Esophagus muscularis mucosa (tissue), 4 donors: ENCODE measurements at regions not wholly inside any gene's neighbourhood (a gene's known extent, or its start where the extent isn't known, plus 50 kb on each side); places are given as distances from the start of the nearest gene placed in this dataset.

ENCODE experiments used
- DNase-seq: peaks from one replicate; pipeline ENCODE4 v3.0.0-alpha.2; 2017; ENCODE audit errors: extremely low spot score
- H3K27ac ChIP-seq, 4 donors: fragments of 200-600 bp; sonication (generic); replicated peaks in 1 of 4; 1 replicate in 3 of 4; 2 replicates in 1 of 4; pipeline ENCODE4 v1.5.1; 2016 to 2019; ENCODE audit warnings: mild to moderate bottlenecking in 1 of 4
- H3K27me3 ChIP-seq, 4 donors: fragments of 200-600 bp; sonication (generic); one replicate each; pipeline versions ENCODE4 v1.5.1 to v1.6.0; 2016 to 2019
- H3K36me3 ChIP-seq, 4 donors: fragments of 200-600 bp; sonication (generic); one replicate each; pipeline ENCODE4 v1.5.1; 2016 to 2019
- H3K4me1 ChIP-seq, 4 donors: fragments of 200-600 bp; sonication (generic); one replicate each; pipeline ENCODE4 v1.5.1; 2016 to 2019
- H3K4me3 ChIP-seq, 4 donors: fragments of 200-600 bp; sonication (generic); 1 replicate in 2 of 4; 2 replicates in 2 of 4; pipeline ENCODE4 v1.5.1; 2016 to 2019; ENCODE audit warnings: mild to moderate bottlenecking in 4 of 4, moderate library complexity in 1 of 4
- H3K9me3 ChIP-seq, 4 donors: fragments of 200-600 bp; sonication (generic); 1 replicate in 3 of 4; 2 replicates in 1 of 4; pipeline ENCODE4 v1.5.1; 2016 to 2019
- CTCF ChIP-seq, 3 experiments: fragments of 200-600 bp in 2 of 3; fragments of 450-650 bp in 1 of 3; sonication (generic) in 2 of 3; IDR thresholded peaks; one replicate each; pipeline ENCODE4 v1.5.1; 2017 to 2019; ENCODE audit warnings: antibody characterized with exemption in 3 of 3, mild to moderate bottlenecking in 2 of 3, moderate library complexity in 1 of 3
- EP300 ChIP-seq: sonication (generic); formaldehyde crosslinking; IDR thresholded peaks from one replicate; pipeline ENCODE4 v1.6.1; 2017; ENCODE audit warnings: antibody characterized with exemption
- POLR2A ChIP-seq: fragments of 450-650 bp; IDR thresholded peaks from one replicate; pipeline ENCODE4 v1.6.1; 2017; ENCODE audit warnings: antibody characterized with exemption, moderate library complexity, mild to moderate bottlenecking, low read depth
- POLR2AphosphoS5 ChIP-seq, 2 donors: sonication (generic); formaldehyde crosslinking; IDR thresholded peaks; one replicate each; pipeline ENCODE4 v1.6.1; 2017; ENCODE audit warnings: antibody characterized with exemption in 2 of 2
- WGBS: methylation state at CpG from one replicate; pipeline ENCODE4 v1.1.5; 2018; 5-methylcytosine and 5-hydroxymethylcytosine counted together
- intact Hi-C: fragments of 100-400 bp; cut with DNase I; formaldehyde crosslinking; loops from one replicate; pipeline ENCODE4 v1.15.1; 2023

DNA sequence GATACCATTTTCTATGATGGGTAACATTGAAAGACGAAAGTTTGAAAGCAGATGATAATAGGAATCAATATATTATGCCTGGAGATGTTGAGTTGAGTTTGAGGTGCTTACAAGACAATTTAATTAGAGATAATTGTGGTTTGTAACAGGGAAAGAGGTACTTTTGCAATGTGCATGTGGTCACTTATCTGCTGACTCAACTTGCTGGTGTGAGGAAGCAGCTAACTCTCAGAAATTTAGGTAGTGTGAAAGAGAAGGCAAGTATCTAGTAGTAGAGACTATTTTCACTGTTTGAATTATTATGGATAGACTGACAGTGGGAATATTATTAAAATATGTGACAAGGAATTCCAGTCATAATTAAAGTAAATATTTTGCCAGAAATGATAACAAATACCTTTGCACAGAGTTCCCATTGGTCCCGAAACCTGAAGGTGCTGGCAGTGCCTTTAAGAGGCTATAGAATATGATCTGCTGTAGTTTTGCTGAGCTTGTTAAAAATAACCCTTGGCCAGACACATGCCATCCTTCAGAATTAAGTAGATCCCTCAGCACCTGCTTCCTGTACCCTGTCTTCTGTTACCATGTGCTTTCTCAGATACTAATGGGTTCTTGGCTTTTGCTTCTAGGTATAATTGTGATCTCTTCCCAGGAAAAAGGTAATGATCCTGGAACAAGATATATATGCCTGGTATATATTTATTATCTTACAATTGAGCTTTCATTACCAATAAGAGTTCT lies 315.9 kb downstream of the BCHE start:
- Histone ChIP-seq H3K27me3 (no peaks in the 10 kb centered on the region), H3K4me1 (peaks cover 0 to 12% (median 10%) of the 10 kb centered on the region in 4 donors), H3K4me3 (no peak overlapping the region), H3K27ac (no peak overlapping the region), H3K36me3 (no peaks in the 10 kb centered on the region), H3K9me3 (no peaks in the 10 kb centered on the region)
- DNase-seq: no peak
- TF ChIP-seq CTCF (IDR thresholded peaks at IDR 0.05) (no peak), POLR2AphosphoS5 (IDR thresholded peaks at IDR 0.05) (no peak), POLR2A (no peak), EP300 (no peak)
- intact Hi-C loops: no loop called here
- 65% methylated on average over 2 of the region's 2 CpGs for WGBS

DNA sequence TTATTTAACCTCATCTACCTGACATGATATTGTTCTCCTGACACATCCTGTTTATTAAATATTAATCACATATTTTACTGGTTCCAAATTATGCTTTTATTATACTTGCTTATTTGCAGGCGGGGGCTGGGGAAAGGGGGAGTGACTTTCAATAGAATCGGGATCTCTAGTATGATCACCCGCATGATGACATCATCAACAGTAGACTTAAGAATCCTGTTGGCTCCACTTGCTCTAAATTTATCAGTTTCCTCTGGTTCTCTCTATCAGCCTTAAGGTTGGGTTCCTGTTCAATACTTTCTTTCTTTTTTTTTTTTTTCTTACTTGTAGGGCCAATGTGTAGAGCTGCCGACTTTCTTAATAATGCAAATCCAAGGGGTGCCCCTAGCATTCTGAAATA lies 317.5 kb downstream of the BCHE start:
- H3K9me3 ChIP-seq: no peaks in the 10 kb centered on the region
- TF ChIP-seq CTCF (IDR thresholded peaks at IDR 0.05) (no peak), POLR2A (no peak), POLR2AphosphoS5 (IDR thresholded peaks at IDR 0.05) (no peak), EP300 (no peak)
- no peaks in the 10 kb centered on the region for H3K27me3 ChIP-seq
- H3K4me1 ChIP-seq: peaks cover 0 to 12% (median 10%) of the 10 kb centered on the region in 4 donors
- intact Hi-C loops: no loop called here
- no peaks in the 10 kb centered on the region for H3K36me3 ChIP-seq
- DNase-seq: no peak
- no peak overlapping the region for H3K4me3 ChIP-seq
- H3K27ac ChIP-seq: no peak overlapping the region
- WGBS: 85% methylated on average over 4 of the region's 4 CpGs

DNA sequence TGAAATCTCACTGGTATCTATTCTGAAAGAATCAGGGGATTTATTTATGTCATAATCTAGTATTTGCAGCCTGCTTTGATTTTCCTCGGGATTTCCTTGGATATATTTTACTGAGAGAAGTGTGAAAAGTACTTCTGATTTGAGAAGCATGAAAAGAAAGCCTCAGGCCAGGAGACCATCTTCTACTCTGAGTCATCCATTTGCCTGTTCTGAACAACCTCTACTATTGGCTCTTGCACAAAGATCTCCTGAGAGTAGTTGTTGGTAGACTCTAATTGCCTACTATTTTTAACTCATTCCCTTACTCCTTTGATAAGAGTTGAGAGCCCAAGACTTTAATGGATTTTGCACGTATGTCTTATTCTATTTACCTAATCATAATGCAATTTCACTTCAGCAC lies 318.9 kb downstream of the BCHE start:
- Histone ChIP-seq H3K4me3 (no peak overlapping the region), H3K9me3 (no peaks in the 10 kb centered on the region), H3K27ac (no peak overlapping the region), H3K4me1 (peaks cover 0 to 12% (median 10%) of the 10 kb centered on the region in 4 donors), H3K27me3 (no peaks in the 10 kb centered on the region), H3K36me3 (no peaks in the 10 kb centered on the region)
- DNase-seq: no peak
- no peak for TF ChIP-seq EP300
- no peak for TF ChIP-seq POLR2A
- TF ChIP-seq POLR2AphosphoS5 (IDR thresholded peaks at IDR 0.05): no peak
- WGBS: 56% methylated on average over 2 of the region's 2 CpGs
- intact Hi-C loops: no loop called here

- no peak overlapping the region for H3K27ac ChIP-seq
- no peaks in the 10 kb centered on the region for H3K9me3 ChIP-seq
- DNase-seq: no peak
- intact Hi-C loops: no loop called here
- WGBS: 94% methylated on average over 4 of the region's 4 CpGs
- no peaks in the 10 kb centered on the region for H3K36me3 ChIP-seq
- no peaks in the 10 kb centered on the region for H3K27me3 ChIP-seq
- TF ChIP-seq EP300: no peak
- TF ChIP-seq POLR2A: no peak
- TF ChIP-seq POLR2AphosphoS5 (IDR thresholded peaks at IDR 0.05): no peak
- no peak for TF ChIP-seq CTCF (IDR thresholded peaks at IDR 0.05)
- no peak overlapping the region for H3K4me3 ChIP-seq
- H3K4me1 ChIP-seq: no peaks in the 10 kb centered on the region
These were observed 317.8 kb upstream of the SLITRK3 start for GRCh38 chr3:165513715-165514701.

- Histone ChIP-seq H3K9me3 (peaks cover 0 to 8% (median 3%) of the 10 kb centered on the region in 4 donors), H3K27me3 (no peaks in the 10 kb centered on the region), H3K4me1 (peaks cover 0 to 15% (median 11%) of the 10 kb centered on the region in 4 donors), H3K27ac (no peak overlapping the region), H3K36me3 (no peaks in the 10 kb centered on the region), H3K4me3 (no peak overlapping the region)
- intact Hi-C loops: no loop called here
- DNase-seq: no peak
- TF ChIP-seq EP300 (no peak), POLR2AphosphoS5 (IDR thresholded peaks at IDR 0.05) (no peak), POLR2A (no peak), CTCF (IDR thresholded peaks at IDR 0.05) (no peak)
- WGBS: 77% methylated on average over 3 of the region's 3 CpGs
These were observed 311.4 kb upstream of the SLITRK3 start for GRCh38 chr3:165507576-165507975.
